ENCODE measurements at regions not wholly inside any gene's neighbourhood (a gene's known extent, or its start where the extent isn't known, plus 50 kb on each side); places are given as distances from the start of the nearest gene placed in this dataset.
"Not testable (repeated sequence)": the region's sequence is repeated elsewhere in the genome, so short reads cannot be mapped to it uniquely, and the experiment has no call there.

DNA sequence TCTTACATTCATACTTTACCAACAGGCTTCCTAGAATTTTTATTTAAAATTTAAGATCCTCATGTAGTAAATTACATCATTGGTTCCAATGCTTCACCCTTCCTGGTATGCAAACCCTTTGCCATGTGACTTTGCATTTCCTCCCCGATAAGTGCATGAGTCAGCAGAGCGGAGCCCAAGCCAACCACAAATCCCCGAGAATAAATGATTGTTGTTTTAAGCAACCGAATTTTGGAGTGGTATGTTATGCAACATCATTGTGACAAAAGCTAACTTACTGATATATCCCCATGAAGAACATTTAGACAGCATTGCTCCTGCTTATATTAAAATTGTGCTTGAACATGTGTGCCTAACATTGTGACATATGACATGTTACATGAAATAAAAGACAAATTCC lies 199.4 kb upstream of the DDX53 start:
- DNase-seq (ENCODE audit: low read depth in 2 of 2), result no peak

DNA sequence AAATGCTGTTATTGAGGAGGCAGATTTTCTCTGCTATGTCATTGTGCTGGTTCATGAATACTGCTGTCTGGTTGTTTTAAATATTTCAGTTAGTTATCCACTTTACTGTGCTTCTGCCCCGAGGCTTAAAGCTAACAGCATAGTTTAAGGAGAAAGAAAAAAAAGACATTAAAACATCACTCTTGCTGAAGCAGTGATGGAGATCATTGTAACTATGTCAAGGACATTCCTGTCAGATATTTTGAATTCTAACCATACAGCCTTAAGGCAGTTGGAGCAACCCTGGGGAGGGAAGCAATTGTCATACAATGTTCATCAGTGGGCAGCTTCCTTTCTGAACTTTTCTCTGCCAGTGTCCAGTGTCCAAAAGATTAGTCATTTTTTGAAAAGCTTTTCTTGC lies 199.0 kb upstream of the DDX53 start:
- no peak for DNase-seq (ENCODE audit: low read depth in 2 of 2)

DNA sequence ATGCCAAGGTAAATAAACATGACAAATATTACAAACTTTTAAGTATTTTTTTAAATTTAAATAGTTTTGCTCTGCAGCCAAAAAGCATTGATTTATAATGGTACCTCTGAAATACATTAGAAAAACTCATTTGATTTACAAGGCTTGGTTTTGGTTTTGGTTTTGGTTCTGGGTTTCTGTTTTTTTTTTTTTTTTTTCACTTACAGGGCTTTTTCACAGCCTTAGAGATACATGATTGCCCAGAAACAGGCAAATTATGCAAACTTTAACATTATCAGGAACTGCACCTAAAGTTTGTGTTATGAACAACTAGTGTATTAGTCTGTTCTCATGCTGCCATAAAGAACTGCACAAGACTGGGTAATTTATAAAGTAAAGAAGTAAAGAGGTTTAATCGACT lies 196.4 kb upstream of the DDX53 start:
- DNase-seq (ENCODE audit: low read depth in 2 of 2), result no peak

DNA sequence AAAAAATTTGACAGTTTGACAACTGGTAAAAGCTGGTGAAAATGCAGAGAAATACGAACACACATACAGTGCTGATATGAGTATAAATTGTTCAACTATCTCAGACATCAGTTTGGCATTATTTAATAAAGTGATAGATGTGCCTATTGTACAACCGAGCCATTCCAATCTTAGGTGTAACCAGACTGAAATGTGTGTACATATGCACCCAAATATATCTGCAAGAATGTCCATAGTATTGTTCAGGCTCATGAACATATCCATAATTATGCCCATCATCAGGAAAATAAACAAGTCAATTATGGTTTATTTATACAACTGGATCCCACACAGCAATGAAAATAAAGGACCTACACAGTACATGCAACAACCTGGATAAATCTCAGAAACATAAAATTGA lies 188.9 kb upstream of the DDX53 start:
- DNase-seq (ENCODE audit: low read depth in 2 of 2), result no peak

DNA sequence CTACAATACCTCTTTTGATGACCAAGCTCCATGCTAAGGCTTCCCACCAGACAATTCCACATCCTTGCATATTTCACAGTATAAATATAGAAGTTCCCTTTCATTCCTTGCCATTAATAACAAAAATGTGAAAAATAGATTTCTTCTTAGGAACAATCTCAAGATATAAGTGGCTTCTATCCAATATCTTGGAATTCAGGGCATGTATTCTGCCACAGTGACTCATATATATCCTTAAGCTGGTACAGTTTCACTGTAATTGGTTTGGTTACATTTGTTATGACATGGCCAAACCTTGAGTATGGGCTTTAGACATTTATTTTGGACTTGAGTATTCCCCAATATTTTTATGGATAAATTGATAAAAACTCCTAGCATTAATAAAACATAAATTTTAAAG lies 181.7 kb upstream of the DDX53 start:
- DNase-seq (ENCODE audit: low read depth in 2 of 2), result no peak

DNA sequence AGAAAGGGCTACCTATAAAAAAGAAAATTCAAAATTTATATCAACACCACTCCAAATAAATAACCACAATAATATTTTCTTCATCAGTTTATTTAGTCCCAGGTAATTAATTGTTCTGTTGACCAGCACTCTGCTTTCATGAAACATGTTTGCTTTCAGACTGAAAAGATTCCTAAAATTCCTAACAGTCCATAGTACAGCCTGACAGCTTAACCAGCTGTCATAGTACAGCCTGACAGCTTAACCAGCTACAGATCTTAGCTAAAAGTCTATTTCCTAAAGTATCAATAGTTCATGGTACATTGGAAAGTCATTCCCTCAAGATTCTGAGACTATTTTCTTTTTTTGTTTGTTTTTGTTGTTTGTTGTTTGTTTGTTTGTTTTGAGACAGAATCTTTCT lies 144.1 kb upstream of the DDX53 start:
- no peak for DNase-seq (ENCODE audit: low read depth in 2 of 2)

DNA sequence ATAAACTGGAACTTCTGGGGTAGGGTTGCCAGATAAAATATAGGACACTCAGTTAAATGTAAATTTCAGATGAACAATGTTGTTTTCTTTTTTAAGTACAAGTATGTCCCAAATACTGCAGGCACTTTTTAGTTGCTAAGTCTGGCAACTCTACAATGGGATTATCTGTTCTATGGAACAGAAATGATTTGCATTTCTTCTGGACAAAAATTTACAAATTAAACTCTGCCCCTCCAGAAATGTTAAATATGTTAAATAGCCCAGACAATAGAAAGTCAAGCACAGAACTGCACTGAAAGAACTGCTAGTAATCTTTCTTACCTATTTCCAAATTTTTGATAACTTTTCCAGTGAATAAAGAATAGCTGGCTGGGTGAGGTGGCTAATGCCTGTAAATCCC lies 140.1 kb upstream of the DDX53 start:
- no peak for DNase-seq (ENCODE audit: low read depth in 2 of 2)

DNA sequence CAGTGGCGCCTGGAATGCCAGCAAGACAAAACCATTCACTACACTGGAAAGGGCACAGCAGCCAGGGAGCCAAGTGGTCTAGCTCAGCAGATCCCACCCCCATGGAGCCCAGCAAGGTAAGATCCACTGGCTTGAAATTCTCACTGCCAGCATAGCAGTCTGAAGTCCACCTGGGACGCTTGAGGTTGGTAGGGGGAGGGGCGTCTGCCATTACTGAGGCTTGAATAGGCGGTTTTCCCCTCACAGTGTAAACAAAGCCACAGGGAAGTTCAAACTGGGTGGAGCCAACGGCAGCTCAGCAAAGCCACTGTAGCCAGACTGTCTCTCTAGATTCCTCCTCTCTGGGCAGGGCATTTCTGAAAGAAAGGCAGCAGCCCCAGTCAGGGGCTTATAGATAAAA lies 133.0 kb upstream of the DDX53 start:
- not testable (repeated sequence) for DNase-seq (ENCODE audit: low read depth in 2 of 2)

DNA sequence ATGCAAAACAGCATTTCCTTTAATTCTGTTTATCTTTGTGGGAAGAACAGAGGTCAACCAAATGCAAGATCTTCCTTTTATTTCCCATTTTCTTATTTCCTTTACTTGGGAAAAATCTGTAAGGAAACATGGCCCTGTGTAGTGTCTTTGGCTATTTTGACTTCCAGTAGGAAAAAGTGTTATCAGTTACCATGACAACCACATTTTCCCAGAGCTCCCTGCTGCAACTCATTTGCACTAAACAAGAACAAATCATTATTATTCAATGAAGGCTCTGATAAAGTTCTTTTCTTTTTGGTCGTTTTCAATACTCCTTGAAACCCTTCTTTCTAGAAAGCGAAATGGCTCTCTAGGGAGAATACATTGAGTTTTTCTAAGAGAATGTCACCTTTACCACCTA lies 117.2 kb upstream of the DDX53 start:
- DNase-seq (ENCODE audit: low read depth in 2 of 2), result no peak

DNA sequence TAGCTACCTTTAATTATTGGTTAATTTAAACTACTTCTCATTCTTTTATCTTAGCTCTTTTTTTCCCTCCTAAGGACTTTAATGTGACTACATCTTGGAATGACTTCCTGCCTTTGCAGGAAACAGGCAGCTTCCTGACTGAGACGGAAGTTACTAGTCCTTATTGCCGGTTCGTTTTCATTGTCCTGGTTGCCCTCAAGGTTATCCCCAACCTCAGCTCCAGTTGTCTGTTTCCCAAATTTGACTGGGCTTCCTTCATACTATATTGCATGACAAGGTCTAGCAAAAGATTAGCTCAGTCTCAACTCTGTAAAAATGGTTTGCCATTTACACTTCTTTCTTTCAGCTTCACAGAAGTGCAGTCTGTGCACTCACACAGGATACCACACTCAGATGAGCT lies 109.9 kb upstream of the DDX53 start:
- no peak for DNase-seq (ENCODE audit: low read depth in 2 of 2)

DNA sequence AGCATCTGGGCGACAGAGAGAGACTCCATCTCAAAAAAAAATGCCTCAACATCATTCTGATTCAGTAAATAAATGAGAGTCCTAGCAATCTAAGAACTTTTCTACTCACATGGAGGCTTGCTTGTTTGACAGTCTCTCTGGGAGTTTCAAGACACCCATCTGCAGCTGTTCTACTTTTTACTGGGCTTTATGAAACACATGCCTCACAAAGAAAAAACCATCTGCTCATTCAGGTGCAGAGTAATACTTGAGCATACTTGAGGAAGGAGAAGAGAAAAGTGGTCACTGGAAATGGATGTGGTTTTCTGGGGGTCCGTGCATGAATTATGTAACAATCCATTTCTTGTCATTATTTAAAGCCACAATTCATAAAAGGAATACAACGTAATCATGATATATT lies 87.1 kb upstream of the DDX53 start:
- no peak for DNase-seq (ENCODE audit: low read depth in 2 of 2)

DNA sequence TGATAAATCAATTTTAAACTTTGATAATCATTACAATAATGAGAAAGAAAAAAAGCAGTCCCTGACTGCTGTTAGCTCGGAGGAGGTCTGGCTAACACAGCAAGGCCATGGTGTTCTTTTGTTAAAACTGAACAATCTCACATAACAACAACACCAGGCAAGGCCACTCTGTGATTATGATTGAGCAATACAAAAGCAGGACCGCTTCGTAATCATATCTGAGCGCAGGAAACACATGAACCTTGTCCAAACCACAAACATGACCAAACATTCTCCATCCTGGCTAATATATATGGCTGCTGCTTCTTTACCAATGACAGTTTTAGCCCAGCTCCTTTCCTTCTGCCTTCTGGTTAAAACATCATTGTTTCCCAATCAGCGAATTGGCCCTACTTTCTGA lies 76.8 kb upstream of the DDX53 start:
- no peak for DNase-seq (ENCODE audit: low read depth in 2 of 2)

DNA sequence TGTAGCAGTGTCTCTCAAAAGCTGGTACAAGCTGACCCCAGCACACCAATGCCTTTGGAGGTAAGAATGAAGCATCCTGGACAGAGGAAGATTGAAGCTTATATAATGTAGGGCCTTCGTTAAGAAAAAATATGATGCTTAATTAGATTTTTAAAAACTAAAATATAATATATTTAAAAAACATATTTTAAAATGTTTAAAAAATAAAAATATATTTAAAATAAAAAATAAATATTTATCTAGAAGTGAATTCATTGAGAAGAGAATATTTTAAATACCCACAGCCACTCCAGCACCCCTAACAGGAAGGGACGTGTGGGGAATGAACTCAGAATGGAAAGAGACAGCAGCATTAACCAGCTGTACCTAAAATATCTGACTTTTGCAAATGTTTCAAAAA lies 65.1 kb upstream of the DDX53 start:
- DNase-seq (ENCODE audit: low read depth in 2 of 2), result no peak

DNA sequence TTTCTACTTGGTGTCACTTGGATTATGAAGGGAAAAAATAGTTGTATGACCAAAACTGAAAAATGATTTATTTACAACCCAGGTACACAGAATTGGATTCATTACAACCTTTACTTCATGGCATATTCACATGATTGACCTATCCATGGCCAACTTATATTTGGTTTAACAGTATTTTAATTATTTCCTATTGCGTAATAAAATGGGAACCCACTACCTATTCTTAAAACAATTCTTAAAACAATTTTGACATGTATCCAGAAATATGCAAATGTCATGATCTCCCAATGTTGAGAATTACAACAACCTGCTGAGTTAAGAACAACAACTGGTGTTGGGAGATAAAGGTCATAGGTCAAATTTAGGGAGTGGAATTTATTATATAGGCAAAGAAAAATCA lies 54.8 kb upstream of the DDX53 start:
- DNase-seq (ENCODE audit: low read depth in 2 of 2), result no peak

All from stimulated activated CD4-positive, alpha-beta T cell treated with anti-CD3 and anti-CD28 coated beads, Interleukin-15, amount 100 ng/mL, for 48 hours (primary cell).